ENCODE measurements at regions not wholly inside any gene's neighbourhood (a gene's known extent, or its start where the extent isn't known, plus 50 kb on each side); places are given as distances from the start of the nearest gene placed in this dataset.
"Not testable (repeated sequence)": the region's sequence is repeated elsewhere in the genome, so short reads cannot be mapped to it uniquely, and the experiment has no call there.

GRCh38 chr15:70522323-70522966 lies 240.9 kb downstream of the UACA start:
- no peak for DNase-seq

- DNase-seq = no peak
Measured at GRCh38 chr15:70521576-70522322, 241.6 kb downstream of the UACA start.

- DNase-seq = no peak
Measured at GRCh38 chr15:70519616-70520015, 243.7 kb downstream of the UACA start.

- no peak for DNase-seq
Measured at GRCh38 chr15:70519004-70519365, 244.4 kb downstream of the UACA start.

GRCh38 chr15:70518201-70519003 lies 245.0 kb downstream of the UACA start:
- DNase-seq = no peak

- DNase-seq = no peak
Measured at GRCh38 chr15:70517194-70517590, 246.2 kb downstream of the UACA start.

GRCh38 chr15:70516408-70517193 lies 246.8 kb downstream of the UACA start:
- no peak for DNase-seq

- no peak for DNase-seq
Measured at GRCh38 chr15:70514251-70514650, 249.1 kb downstream of the UACA start.

GRCh38 chr15:70513819-70514218 lies 249.5 kb downstream of the UACA start:
- no peak for DNase-seq

GRCh38 chr15:70512772-70513362 lies 250.5 kb downstream of the UACA start:
- DNase-seq = peak; percentile 41

GRCh38 chr15:70511972-70512587 lies 251.3 kb downstream of the UACA start:
- not testable (repeated sequence) for DNase-seq

GRCh38 chr15:70510433-70510832 lies 252.9 kb downstream of the UACA start:
- DNase-seq = no peak

GRCh38 chr15:70509731-70510143 lies 253.6 kb downstream of the UACA start:
- DNase-seq = no peak

GRCh38 chr15:70509282-70509662 lies 254.1 kb downstream of the UACA start:
- DNase-seq = no peak

GRCh38 chr15:70508561-70509281 lies 254.6 kb downstream of the UACA start:
- peak; percentile 90 for DNase-seq

- no peak for DNase-seq
Measured at GRCh38 chr15:70507772-70508371, 255.5 kb downstream of the UACA start.

- DNase-seq = no peak
Measured at GRCh38 chr15:70505936-70506912, 257.1 kb downstream of the UACA start.

GRCh38 chr15:70505411-70505919 lies 257.9 kb downstream of the UACA start:
- peak; percentile 81 for DNase-seq

GRCh38 chr15:70504988-70505387 lies 258.4 kb downstream of the UACA start:
- no peak for DNase-seq
